Osteoblast (primary cell): ENCODE measurements at regions not wholly inside any gene's neighbourhood (a gene's known extent, or its start where the extent isn't known, plus 50 kb on each side); places are given as distances from the start of the nearest gene placed in this dataset.
"Not testable (repeated sequence)": the region's sequence is repeated elsewhere in the genome, so short reads cannot be mapped to it uniquely, and the experiment has no call there.

Experiments
- DNase-seq: peaks from one replicate; pipeline ENCODE4 v3.0.0; 2011; ENCODE audit warnings: low spot score, mixed read lengths; ENCODE audit not compliant: insufficient read length; ENCODE audit errors: missing footprints
- H2AFZ ChIP-seq: 2 replicates; pipeline ENCODE4 v1.6.0; 2011; ENCODE audit warnings: mild to moderate bottlenecking, low read length
- H3K27ac ChIP-seq: 2 replicates; pipeline ENCODE4 v1.5.1; 2011; ENCODE audit warnings: mild to moderate bottlenecking, low read depth, low read length, moderate library complexity
- H3K27me3 ChIP-seq: 2 replicates; pipeline ENCODE4 v1.6.0; 2012; ENCODE audit warnings: mild to moderate bottlenecking, control low read depth, inconsistent platforms, low read length, moderate library complexity; ENCODE audit not compliant: insufficient read depth
- H3K36me3 ChIP-seq: 2 replicates; pipeline ENCODE4 v1.5.1; 2011; ENCODE audit warnings: mild to moderate bottlenecking, low read length, control low read depth, moderate library complexity; ENCODE audit not compliant: insufficient read depth
- H3K4me1 ChIP-seq: 2 replicates; pipeline ENCODE4 v1.5.1; 2011; ENCODE audit warnings: mild to moderate bottlenecking, low read length, control low read depth, moderate library complexity; ENCODE audit not compliant: insufficient read depth
- H3K4me2 ChIP-seq: 2 replicates; pipeline ENCODE4 v1.6.0; 2011; ENCODE audit warnings: mild to moderate bottlenecking, low read length; ENCODE audit not compliant: insufficient read depth
- H3K4me3 ChIP-seq: fragments of 200-600 bp; sonication (generic); 3 replicates; pipeline ENCODE4 v1.5.1; 2012; ENCODE audit warnings: mild to moderate bottlenecking, low read length, inconsistent platforms; ENCODE audit not compliant: insufficient read depth
- H3K79me2 ChIP-seq: 2 replicates; pipeline ENCODE4 v1.6.0; 2012; ENCODE audit warnings: mild to moderate bottlenecking, low read length, control low read depth, inconsistent platforms; ENCODE audit not compliant: insufficient read depth
- H3K9me3 ChIP-seq: 2 replicates; pipeline ENCODE4 v1.5.1; 2011; ENCODE audit warnings: low read depth, low read length, control low read depth
- H4K20me1 ChIP-seq: 2 replicates; pipeline ENCODE4 v1.6.0; 2012; ENCODE audit warnings: mild to moderate bottlenecking, low read length, control low read depth; ENCODE audit not compliant: insufficient read depth
- CTCF ChIP-seq: IDR thresholded peaks from 2 replicates; pipeline ENCODE4 v1.5.1; 2011; ENCODE audit warnings: mild to moderate bottlenecking, low read depth, low read length, moderate library complexity; ENCODE audit errors: extremely low read depth

GRCh38 chr3:127043041-127043641, 60.2 kb downstream of the PLXNA1 start:
- no peak overlapping the region for H2AFZ ChIP-seq
- H3K9me3 ChIP-seq, result no peaks in the 10 kb centered on the region
- no peaks in the 10 kb centered on the region for H3K79me2 ChIP-seq
- no peak overlapping the region for H3K4me3 ChIP-seq
- TF ChIP-seq CTCF, result no peak
- no peaks in the 10 kb centered on the region for H3K36me3 ChIP-seq
- H3K27ac ChIP-seq, result no peak overlapping the region
- H3K4me2 ChIP-seq, result no peak overlapping the region
- H3K27me3 ChIP-seq, result peaks cover 5% of the 10 kb centered on the region
- H4K20me1 ChIP-seq, result no peaks in the 10 kb centered on the region
- H3K4me1 ChIP-seq, result no peaks in the 10 kb centered on the region
- DNase-seq, result peak; percentile 86

GRCh38 chr3:127043731-127044510, 61.0 kb downstream of the PLXNA1 start:
- no peak overlapping the region for H3K4me3 ChIP-seq
- no peaks in the 10 kb centered on the region for H4K20me1 ChIP-seq
- H3K79me2 ChIP-seq, result no peaks in the 10 kb centered on the region
- H3K4me1 ChIP-seq, result no peaks in the 10 kb centered on the region
- H2AFZ ChIP-seq, result no peak overlapping the region
- peaks cover 7% of the 10 kb centered on the region for H3K27me3 ChIP-seq
- H3K9me3 ChIP-seq, result no peaks in the 10 kb centered on the region
- peak; percentile 90 for DNase-seq
- TF ChIP-seq CTCF, result no peak
- no peak overlapping the region for H3K27ac ChIP-seq
- H3K36me3 ChIP-seq, result no peaks in the 10 kb centered on the region
- H3K4me2 ChIP-seq, result no peak overlapping the region

GRCh38 chr3:127044996-127045395, 62.1 kb downstream of the PLXNA1 start:
- H3K4me3 ChIP-seq, result no peak overlapping the region
- H3K4me1 ChIP-seq, result no peaks in the 10 kb centered on the region
- H3K9me3 ChIP-seq, result no peaks in the 10 kb centered on the region
- H3K4me2 ChIP-seq, result no peak overlapping the region
- H3K79me2 ChIP-seq, result no peaks in the 10 kb centered on the region
- H3K36me3 ChIP-seq, result no peaks in the 10 kb centered on the region
- H3K27ac ChIP-seq, result no peak overlapping the region
- no peak overlapping the region for H2AFZ ChIP-seq
- H3K27me3 ChIP-seq, result peaks cover 7% of the 10 kb centered on the region
- no peaks in the 10 kb centered on the region for H4K20me1 ChIP-seq
- DNase-seq, result peak; percentile 88
- no peak for TF ChIP-seq CTCF

DNA sequence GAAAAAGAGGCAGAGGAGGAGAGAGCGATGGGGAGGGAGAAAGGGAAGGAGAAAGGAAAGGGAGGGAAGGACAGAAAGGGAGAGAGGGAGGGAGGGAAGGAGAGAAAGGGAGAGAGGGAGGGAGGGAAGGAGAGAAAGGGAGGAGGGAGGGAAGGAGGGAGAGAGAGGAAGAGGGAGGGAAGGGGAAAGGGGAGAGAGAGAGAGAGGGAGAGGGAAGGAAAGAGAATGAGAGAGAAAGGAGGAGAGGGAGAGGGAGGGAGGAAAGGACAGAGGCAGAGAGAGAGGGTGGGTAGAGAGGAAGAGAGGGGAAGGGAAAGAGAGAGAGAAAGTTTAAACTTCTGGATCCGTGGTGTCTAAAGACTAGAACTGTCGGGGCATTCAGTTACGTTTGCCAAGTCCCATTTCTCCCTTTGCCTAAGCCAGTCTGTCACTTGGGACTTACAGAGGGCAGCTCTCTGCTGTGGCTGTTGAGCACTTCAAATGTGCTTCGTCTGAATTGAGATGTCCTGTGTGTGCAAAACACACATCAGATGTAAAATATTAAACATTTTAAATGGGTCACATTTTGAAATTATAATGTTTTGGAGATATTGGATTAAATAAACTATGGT, 62.6 kb downstream of the PLXNA1 start:
- DNase-seq, result peak; percentile 81
- H3K4me3 ChIP-seq, result no peak overlapping the region

DNA sequence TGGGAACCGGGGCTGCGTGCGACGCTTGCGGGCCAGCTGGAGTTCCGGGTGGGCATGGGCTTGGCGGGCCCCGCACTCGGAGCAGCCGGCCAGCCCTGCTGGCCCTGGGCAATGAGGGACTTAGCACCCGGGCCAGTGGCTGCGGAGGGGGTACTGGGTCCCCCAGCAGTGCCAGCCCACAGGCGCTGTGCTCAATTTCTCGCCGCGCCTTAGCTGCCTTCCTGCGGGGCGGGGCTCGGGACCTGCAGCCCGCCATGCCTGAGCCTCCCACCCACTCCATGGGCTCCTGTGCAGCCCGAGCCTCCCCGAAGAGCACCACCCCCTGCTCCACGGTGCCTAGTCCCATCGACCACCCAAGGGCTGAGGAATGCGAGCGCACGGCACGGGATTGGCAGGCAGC, 63.8 kb downstream of the PLXNA1 start:
- not testable (repeated sequence) for H3K4me2 ChIP-seq, H3K79me2 ChIP-seq, H3K36me3 ChIP-seq, H3K27me3 ChIP-seq, H3K4me1 ChIP-seq, DNase-seq, H3K9me3 ChIP-seq, H3K4me3 ChIP-seq, H2AFZ ChIP-seq, H4K20me1 ChIP-seq, H3K27ac ChIP-seq

More for the DNA sequence above, 62.6 kb downstream of the PLXNA1 start:
- Histone ChIP-seq H3K9me3 (no peaks in the 10 kb centered on the region), H3K27ac (no peak overlapping the region), H4K20me1 (no peaks in the 10 kb centered on the region), H3K4me1 (no peaks in the 10 kb centered on the region), H3K79me2 (no peaks in the 10 kb centered on the region), H3K27me3 (peaks cover 7% of the 10 kb centered on the region), H3K36me3 (no peaks in the 10 kb centered on the region), H3K4me2 (no peak overlapping the region), H2AFZ (peak overlapping the region; percentile 20)
- no peak for TF ChIP-seq CTCF
